ENCODE measurements at regions not wholly inside any gene's neighbourhood (a gene's known extent, or its start where the extent isn't known, plus 50 kb on each side); places are given as distances from the start of the nearest gene placed in this dataset.

GRCh38 chr3:159234306-159234705, 432.5 kb downstream of the MFSD1 start:
- TF ChIP-seq POLR2A (IDR thresholded peaks at IDR 0.05), result no peak
- TF ChIP-seq POLR2AphosphoS5 (IDR thresholded peaks at IDR 0.05), result no peak
- TF ChIP-seq CTCF (IDR thresholded peaks at IDR 0.05), result no peak
- TF ChIP-seq EP300 (IDR thresholded peaks at IDR 0.05), result no peak

All from gastroesophageal sphincter (tissue), 3 donors.